ENCODE measurements at regions not wholly inside any gene's neighbourhood (a gene's known extent, or its start where the extent isn't known, plus 50 kb on each side); places are given as distances from the start of the nearest gene placed in this dataset.

DNA sequence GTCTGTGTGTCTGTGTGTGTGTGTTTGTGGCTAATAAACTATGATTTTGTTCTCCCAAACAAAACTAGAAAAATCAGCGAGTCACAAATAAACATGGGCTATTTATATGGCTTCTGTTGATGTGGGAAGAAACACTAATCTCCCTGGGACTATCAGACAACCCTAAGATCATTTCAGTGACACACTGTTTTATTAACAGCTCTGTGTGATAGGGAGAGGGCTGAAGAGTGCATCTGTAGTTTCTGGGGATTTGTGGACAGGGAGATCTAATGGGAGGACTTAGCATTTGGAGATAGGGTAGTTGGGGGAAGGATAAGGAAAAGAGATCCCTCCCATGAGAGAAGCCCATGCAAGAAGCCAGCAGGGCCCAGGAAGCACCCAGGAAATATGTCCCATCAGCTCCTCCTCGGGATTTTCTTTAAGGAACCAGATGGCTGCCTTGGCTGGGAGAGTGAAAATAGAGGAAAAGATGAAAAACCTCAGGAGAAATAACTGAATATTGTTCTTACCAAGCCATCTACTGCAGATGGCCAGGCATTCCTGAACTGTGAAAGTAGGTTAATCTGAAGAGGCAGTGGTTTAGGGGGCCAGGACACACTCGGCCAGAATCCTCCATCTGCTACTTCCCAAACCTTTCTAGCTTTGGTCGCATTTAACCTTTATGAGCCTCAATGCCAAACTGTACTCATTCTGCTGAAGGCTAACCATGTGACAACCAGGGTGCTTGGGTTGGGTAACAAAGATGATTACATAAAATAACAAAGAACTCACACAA is 253.4 kb downstream of the BTG1 start:
- DNase-seq (ENCODE audit: low read depth), result no peak
- H3K4me3 ChIP-seq (ENCODE audit: low read depth, low read length), result no peak overlapping the region
- TF ChIP-seq, protein P1, sequence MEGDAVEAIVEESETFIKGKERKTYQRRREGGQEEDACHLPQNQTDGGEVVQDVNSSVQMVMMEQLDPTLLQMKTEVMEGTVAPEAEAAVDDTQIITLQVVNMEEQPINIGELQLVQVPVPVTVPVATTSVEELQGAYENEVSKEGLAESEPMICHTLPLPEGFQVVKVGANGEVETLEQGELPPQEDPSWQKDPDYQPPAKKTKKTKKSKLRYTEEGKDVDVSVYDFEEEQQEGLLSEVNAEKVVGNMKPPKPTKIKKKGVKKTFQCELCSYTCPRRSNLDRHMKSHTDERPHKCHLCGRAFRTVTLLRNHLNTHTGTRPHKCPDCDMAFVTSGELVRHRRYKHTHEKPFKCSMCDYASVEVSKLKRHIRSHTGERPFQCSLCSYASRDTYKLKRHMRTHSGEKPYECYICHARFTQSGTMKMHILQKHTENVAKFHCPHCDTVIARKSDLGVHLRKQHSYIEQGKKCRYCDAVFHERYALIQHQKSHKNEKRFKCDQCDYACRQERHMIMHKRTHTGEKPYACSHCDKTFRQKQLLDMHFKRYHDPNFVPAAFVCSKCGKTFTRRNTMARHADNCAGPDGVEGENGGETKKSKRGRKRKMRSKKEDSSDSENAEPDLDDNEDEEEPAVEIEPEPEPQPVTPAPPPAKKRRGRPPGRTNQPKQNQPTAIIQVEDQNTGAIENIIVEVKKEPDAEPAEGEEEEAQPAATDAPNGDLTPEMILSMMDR (conservative IDR thresholded peaks at IDR 0.05; ENCODE audit: low read depth, low read length), result no peak

DNA sequence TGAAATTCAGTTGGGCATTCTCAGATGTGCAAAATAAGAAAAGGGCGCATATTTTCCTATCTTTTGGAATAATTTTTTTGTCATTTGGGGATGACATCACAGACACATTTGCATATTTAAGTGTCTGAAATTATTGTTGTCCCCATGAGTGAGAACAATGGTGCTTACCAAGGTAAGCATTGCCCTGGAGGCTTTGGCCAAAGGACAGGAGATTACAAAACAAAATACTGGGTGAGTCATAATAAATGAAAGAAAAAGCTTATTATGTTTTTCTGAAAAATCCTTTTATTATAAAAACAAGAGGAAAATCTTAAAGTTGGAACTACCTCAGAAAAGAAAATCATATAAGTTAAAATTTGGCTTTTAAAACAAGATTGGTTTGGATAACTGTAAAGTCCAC is 254.9 kb downstream of the BTG1 start:
- TF ChIP-seq, protein P1 (conservative IDR thresholded peaks at IDR 0.05; ENCODE audit: low read depth, low read length), result no peak
- no peak for DNase-seq (ENCODE audit: low read depth)

DNA sequence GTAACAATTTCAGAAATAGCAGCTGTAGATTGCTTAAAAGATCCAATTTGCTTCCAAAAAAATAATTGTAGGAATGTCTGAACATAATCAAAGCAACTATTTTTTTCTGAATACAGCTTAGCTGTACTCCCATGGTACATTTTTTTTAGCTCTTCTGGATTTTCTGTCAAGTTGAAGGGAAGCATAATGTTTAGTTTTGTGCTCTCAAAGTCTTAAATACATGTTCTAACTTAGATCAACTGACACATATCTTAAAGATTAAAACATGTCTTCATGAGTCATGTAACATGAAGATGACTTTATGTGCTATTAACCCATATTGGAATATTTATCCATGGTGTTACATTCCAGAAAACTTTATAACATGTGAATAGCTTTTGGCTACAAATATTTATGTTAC is 255.7 kb downstream of the BTG1 start:
- no peak overlapping the region for H3K4me3 ChIP-seq (ENCODE audit: low read depth, low read length)
- no peak for DNase-seq (ENCODE audit: low read depth)
- TF ChIP-seq, protein P1 (conservative IDR thresholded peaks at IDR 0.05; ENCODE audit: low read depth, low read length), result no peak

More for the DNA sequence above, 254.9 kb downstream of the BTG1 start:
- H3K4me3 ChIP-seq (ENCODE audit: low read depth, low read length), result no peak overlapping the region

DNA sequence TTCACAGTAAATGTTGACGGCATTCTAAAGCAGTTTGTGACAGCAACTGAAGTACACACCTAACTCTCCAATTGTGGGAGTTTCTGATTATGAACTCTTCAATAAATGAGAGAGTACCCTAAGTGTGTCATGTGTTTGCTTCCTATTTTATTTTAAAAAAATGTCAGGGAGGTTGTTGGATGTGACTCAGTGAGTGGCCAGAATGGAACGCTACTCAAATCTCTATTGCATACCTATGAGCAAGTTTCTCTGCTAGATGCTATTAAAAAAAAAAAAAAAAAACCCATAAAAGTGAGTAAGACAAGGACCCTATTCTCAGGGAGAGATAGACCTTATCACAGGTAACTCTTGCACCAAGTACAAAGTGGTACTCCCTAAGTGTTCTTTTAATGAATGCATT is 256.6 kb downstream of the BTG1 start:
- no peak for DNase-seq (ENCODE audit: low read depth)
- TF ChIP-seq, protein P1 (conservative IDR thresholded peaks at IDR 0.05; ENCODE audit: low read depth, low read length), result no peak
- no peak overlapping the region for H3K4me3 ChIP-seq (ENCODE audit: low read depth, low read length)

DNA sequence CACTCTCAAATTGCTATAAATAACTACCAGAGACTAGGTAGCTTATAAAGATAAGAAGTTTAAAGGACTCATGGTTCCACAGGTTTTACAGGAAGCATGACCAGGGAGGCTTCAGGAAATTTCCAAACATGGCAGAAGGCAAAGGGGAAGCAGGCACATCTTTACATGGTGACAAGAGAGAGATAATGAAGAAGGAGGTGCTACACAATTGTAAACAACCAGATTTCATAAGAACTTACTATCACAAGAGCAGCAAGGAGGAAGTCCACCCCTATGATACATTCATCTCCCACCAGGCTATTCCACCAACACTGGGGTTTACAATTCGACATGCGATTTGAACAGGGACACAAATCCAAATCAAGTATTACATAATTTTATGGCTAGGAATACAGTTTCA is 257.7 kb downstream of the BTG1 start:
- TF ChIP-seq, protein P1 (conservative IDR thresholded peaks at IDR 0.05; ENCODE audit: low read depth, low read length), result no peak
- H3K4me3 ChIP-seq (ENCODE audit: low read depth, low read length), result no peak overlapping the region
- DNase-seq (ENCODE audit: low read depth), result no peak

DNA sequence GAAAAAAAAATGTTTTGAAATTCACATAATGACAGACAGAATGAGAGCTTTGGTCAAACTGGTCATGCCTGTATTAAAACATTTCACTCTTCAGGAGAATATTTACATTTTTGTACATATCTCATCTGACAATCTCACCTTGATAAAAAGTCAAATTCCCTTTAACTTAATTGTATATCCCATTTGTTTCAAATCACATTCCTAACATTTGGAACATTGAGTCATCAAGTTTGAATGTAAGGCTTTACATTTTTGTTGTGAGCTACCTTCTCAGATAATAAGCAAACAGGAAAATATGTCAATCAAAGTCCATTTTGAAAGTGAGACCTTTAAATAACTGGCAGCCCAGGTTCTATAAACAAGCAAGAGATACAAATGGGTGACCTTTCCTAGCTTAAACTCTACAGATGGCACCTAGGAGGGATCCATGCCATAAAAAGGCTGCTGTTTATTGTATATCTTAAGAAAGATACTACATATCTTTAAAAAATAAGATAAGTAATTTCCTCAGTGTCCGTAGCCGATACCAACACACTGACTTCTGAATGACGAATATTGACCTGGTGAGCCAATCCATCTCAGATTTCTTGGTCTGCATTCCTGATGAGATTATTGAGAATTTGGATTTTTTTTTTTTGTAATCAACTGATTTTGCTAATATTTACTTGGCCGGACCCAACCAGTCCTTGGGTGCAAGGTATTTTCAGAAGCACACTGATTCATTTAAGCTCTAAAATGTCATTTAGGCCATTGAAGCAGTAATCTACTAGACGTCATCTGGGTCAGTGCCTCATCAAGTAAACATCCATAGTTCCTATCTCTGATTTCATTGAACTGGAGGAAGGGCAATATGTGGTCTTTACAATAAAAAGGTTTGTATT is 259.6 kb downstream of the BTG1 start:
- H3K4me3 ChIP-seq (ENCODE audit: low read depth, low read length), result no peak overlapping the region
- DNase-seq (ENCODE audit: low read depth), result no peak
- TF ChIP-seq, protein P1 (conservative IDR thresholded peaks at IDR 0.05; ENCODE audit: low read depth, low read length), result no peak
